ENCODE measurements at regions not wholly inside any gene's neighbourhood (a gene's known extent, or its start where the extent isn't known, plus 50 kb on each side); places are given as distances from the start of the nearest gene placed in this dataset.

DNA sequence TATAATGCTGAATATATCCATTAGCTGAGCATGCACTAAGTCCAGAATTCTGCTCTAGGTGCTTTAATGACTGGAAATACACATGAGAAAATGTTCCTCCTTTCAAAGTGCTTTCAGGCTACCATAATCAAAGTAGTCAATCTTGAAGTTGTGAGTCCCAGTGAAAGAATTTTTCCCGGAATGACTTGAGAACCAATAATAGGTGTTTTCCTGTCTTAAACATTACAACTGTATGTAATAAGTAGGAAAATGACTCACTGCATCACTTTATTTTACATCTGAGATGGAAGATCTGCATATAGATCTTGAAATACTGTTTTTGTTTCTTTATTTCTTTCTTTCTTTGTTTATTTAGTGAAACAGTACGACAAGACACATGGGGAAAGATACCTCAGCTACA, 437.4 kb upstream of the JAG1 start:
- TF ChIP-seq, protein P1, sequence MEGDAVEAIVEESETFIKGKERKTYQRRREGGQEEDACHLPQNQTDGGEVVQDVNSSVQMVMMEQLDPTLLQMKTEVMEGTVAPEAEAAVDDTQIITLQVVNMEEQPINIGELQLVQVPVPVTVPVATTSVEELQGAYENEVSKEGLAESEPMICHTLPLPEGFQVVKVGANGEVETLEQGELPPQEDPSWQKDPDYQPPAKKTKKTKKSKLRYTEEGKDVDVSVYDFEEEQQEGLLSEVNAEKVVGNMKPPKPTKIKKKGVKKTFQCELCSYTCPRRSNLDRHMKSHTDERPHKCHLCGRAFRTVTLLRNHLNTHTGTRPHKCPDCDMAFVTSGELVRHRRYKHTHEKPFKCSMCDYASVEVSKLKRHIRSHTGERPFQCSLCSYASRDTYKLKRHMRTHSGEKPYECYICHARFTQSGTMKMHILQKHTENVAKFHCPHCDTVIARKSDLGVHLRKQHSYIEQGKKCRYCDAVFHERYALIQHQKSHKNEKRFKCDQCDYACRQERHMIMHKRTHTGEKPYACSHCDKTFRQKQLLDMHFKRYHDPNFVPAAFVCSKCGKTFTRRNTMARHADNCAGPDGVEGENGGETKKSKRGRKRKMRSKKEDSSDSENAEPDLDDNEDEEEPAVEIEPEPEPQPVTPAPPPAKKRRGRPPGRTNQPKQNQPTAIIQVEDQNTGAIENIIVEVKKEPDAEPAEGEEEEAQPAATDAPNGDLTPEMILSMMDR (conservative IDR thresholded peaks at IDR 0.05) = no peak
- TF ChIP-seq EZH2 (IDR thresholded peaks at IDR 0.05; ENCODE audit: low read depth) = no peak
